ENCODE measurements at regions not wholly inside any gene's neighbourhood (a gene's known extent, or its start where the extent isn't known, plus 50 kb on each side); places are given as distances from the start of the nearest gene placed in this dataset.

GRCh38 chr12:16756833-16757555, 151.0 kb upstream of the LMO3 start:
- TF ChIP-seq CTCF (IDR thresholded peaks at IDR 0.05; ENCODE audit: insufficient read depth, low read length, poor library complexity, severe bottlenecking), result no peak
- H3K27me3 ChIP-seq (ENCODE audit: control insufficient read depth, insufficient read depth, low read length), result no peaks in the 10 kb centered on the region
- no peak overlapping the region for H3K4me3 ChIP-seq (ENCODE audit: low read depth, low read length)
- H3K36me3 ChIP-seq (ENCODE audit: control insufficient read depth, insufficient read depth, low read length), result no peaks in the 10 kb centered on the region
- no peak for DNase-seq (ENCODE audit: low read depth)

GRCh38 chr12:16730772-16731171, 124.8 kb upstream of the LMO3 start:
- Histone ChIP-seq H3K36me3 (ENCODE audit: control insufficient read depth, insufficient read depth, low read length) (no peaks in the 10 kb centered on the region), H3K27me3 (ENCODE audit: control insufficient read depth, insufficient read depth, low read length) (no peaks in the 10 kb centered on the region), H3K4me3 (ENCODE audit: low read depth, low read length) (no peak overlapping the region)
- no peak for DNase-seq (ENCODE audit: low read depth)
- no peak for TF ChIP-seq CTCF (IDR thresholded peaks at IDR 0.05; ENCODE audit: insufficient read depth, low read length, poor library complexity, severe bottlenecking)

GRCh38 chr12:16726879-16727278, 120.9 kb upstream of the LMO3 start:
- no peak overlapping the region for H3K4me3 ChIP-seq (ENCODE audit: low read depth, low read length)
- no peaks in the 10 kb centered on the region for H3K27me3 ChIP-seq (ENCODE audit: control insufficient read depth, insufficient read depth, low read length)
- TF ChIP-seq CTCF (IDR thresholded peaks at IDR 0.05; ENCODE audit: insufficient read depth, low read length, poor library complexity, severe bottlenecking), result no peak
- no peaks in the 10 kb centered on the region for H3K36me3 ChIP-seq (ENCODE audit: control insufficient read depth, insufficient read depth, low read length)
- no peak for DNase-seq (ENCODE audit: low read depth)

GRCh38 chr12:16719713-16720416, 113.9 kb upstream of the LMO3 start:
- no peaks in the 10 kb centered on the region for H3K27me3 ChIP-seq (ENCODE audit: control insufficient read depth, insufficient read depth, low read length)
- no peak overlapping the region for H3K4me3 ChIP-seq (ENCODE audit: low read depth, low read length)
- no peaks in the 10 kb centered on the region for H3K36me3 ChIP-seq (ENCODE audit: control insufficient read depth, insufficient read depth, low read length)
- DNase-seq (ENCODE audit: low read depth), result no peak
- TF ChIP-seq CTCF (IDR thresholded peaks at IDR 0.05; ENCODE audit: insufficient read depth, low read length, poor library complexity, severe bottlenecking), result no peak

- no peak for TF ChIP-seq CTCF (IDR thresholded peaks at IDR 0.05; ENCODE audit: insufficient read depth, low read length, poor library complexity, severe bottlenecking)
- no peak overlapping the region for H3K4me3 ChIP-seq (ENCODE audit: low read depth, low read length)
- no peaks in the 10 kb centered on the region for H3K36me3 ChIP-seq (ENCODE audit: control insufficient read depth, insufficient read depth, low read length)
- no peak for DNase-seq (ENCODE audit: low read depth)
- H3K27me3 ChIP-seq (ENCODE audit: control insufficient read depth, insufficient read depth, low read length), result no peaks in the 10 kb centered on the region
Measured at GRCh38 chr12:16716928-16717327, 111.0 kb upstream of the LMO3 start.
